ENCODE measurements at regions not wholly inside any gene's neighbourhood (a gene's known extent, or its start where the extent isn't known, plus 50 kb on each side); places are given as distances from the start of the nearest gene placed in this dataset.

DNA sequence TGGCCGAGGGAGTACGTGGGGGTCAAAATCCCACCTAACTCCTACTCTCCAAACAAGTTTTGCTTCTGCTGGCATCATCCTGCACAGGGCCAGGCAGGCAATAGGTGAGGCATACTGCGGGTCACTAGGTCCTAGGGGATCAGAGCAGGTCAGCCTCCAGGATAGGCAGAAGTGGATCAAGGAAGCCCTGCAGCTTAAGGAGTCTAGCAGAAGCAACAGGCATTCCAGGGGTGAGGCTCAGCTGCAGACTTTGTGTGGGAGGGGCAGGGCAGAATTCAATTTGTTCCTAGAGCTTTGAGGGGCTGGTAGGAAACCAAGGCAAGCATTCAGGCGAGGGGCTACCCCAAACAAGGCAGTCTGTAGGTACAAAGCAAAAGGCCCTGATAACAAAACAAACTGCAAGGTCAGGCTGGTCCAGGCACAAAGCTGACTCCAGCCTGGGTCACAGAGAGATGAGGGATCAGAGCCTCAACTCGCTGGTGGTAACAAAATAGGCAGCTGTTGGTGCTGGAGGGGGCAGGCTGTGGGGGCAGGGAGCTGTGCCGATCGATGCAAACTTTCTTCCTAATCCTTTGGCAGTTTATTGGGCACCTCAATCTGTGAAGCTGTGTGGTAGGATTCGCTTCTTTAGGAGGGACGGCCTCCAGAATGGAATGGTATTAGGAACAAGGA, 80.2 kb upstream of the CALM2 start:
- Histone ChIP-seq H3K4me1 (replicated peaks in 1 of 2; ENCODE audit: control insufficient read depth in 2 of 2, insufficient read depth in 2 of 2, low read length in 2 of 2) (no peaks in the 10 kb centered on the region; a peak in 1 of 5 replicates), H3K36me3 (ENCODE audit: control insufficient read depth, insufficient read depth, low read length) (no peaks in the 10 kb centered on the region), H3K79me2 (ENCODE audit: control insufficient read depth, insufficient read depth, low read length) (no peaks in the 10 kb centered on the region), H3K9ac (ENCODE audit: insufficient read depth in 1 of 2, low read depth in 2 of 2, low read length in 2 of 2) (peak overlapping the region in 1 of 2 experiments; percentile 57; a peak in 1 of 4 replicates), H3K9me3 (replicated peaks; ENCODE audit: control insufficient read depth, insufficient read depth, low read depth, low read length) (no peaks in the 10 kb centered on the region), H3K27ac (ENCODE audit: extremely low read depth, low read depth, low read length) (no peak overlapping the region), H3K9me1 (ENCODE audit: control insufficient read depth, insufficient read depth, low read length) (no peaks in the 10 kb centered on the region), H4K20me1 (replicated peaks; ENCODE audit: control insufficient read depth, insufficient read depth, low read length) (no peaks in the 10 kb centered on the region), H3K27me3 (ENCODE audit: control insufficient read depth in 2 of 2, insufficient read depth in 2 of 2, low read length in 2 of 2) (no peaks in the 10 kb centered on the region), H3K4me2 (ENCODE audit: insufficient read depth, low read length) (no peak overlapping the region), H3K4me3 (no peak overlapping the region), H2AFZ (ENCODE audit: low read depth, low read length) (no peak overlapping the region)
- FAIRE-seq: no peak
- in situ Hi-C loops (cut with MboI) (no loop called here), intact Hi-C loops (cut with micrococcal nuclease) (no loop called here)
- no peak for TF ChIP-seq NBN (IDR thresholded peaks at IDR 0.05; ENCODE audit: low read depth)
- TF ChIP-seq RBM25 (IDR thresholded peaks at IDR 0.05; ENCODE audit: low read depth, low read length, severe bottlenecking): no peak
- no peak for TF ChIP-seq GABPA (tag; conservative IDR thresholded peaks at IDR 0.05; ENCODE audit: low read depth)
- TF ChIP-seq MYNN (IDR thresholded peaks at IDR 0.05): no peak
- TF ChIP-seq MYNN (CRISPR knock-in tag; IDR thresholded peaks at IDR 0.05): no peak
- TF ChIP-seq POLR2G (IDR thresholded peaks at IDR 0.05; ENCODE audit: low read depth, low read length): no peak
- TF ChIP-seq ZNF12 (CRISPR knock-in tag; IDR thresholded peaks at IDR 0.05): no peak
- TF ChIP-seq, protein P1, sequence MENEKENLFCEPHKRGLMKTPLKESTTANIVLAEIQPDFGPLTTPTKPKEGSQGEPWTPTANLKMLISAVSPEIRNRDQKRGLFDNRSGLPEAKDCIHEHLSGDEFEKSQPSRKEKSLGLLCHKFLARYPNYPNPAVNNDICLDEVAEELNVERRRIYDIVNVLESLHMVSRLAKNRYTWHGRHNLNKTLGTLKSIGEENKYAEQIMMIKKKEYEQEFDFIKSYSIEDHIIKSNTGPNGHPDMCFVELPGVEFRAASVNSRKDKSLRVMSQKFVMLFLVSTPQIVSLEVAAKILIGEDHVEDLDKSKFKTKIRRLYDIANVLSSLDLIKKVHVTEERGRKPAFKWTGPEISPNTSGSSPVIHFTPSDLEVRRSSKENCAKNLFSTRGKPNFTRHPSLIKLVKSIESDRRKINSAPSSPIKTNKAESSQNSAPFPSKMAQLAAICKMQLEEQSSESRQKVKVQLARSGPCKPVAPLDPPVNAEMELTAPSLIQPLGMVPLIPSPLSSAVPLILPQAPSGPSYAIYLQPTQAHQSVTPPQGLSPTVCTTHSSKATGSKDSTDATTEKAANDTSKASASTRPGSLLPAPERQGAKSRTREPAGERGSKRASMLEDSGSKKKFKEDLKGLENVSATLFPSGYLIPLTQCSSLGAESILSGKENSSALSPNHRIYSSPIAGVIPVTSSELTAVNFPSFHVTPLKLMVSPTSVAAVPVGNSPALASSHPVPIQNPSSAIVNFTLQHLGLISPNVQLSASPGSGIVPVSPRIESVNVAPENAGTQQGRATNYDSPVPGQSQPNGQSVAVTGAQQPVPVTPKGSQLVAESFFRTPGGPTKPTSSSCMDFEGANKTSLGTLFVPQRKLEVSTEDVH (IDR thresholded peaks at IDR 0.05; ENCODE audit: low read depth, partially characterized antibody): no peak
- TF ChIP-seq SRSF9 (IDR thresholded peaks at IDR 0.05; ENCODE audit: borderline replicate concordance, low read depth, low read length): no peak
- no peak for TF ChIP-seq ZNF609 (CRISPR knock-in tag; IDR thresholded peaks at IDR 0.05; ENCODE audit: borderline replicate concordance)
- no peak for TF ChIP-seq MEIS2 (IDR thresholded peaks at IDR 0.05; ENCODE audit: partially characterized antibody)
- ChIA-PET CTCF (ENCODE audit: low intra/inter-chr PET ratio) (no interaction called here), POLR2A (interaction anchor here (0.6 kb wide), 1 partner anchor 19 kb away, joined by 3 read pairs; no protein-coding TSS in a partner anchor)
- no peak; the same call in 2 of the 3 replicates for ATAC-seq
- DNase-seq (ENCODE audit: extremely low read depth in 1 of 4, low spot score in 3 of 4): no peak
- no TSS peak for BruUV-seq (replicated peaks)
- 53% methylated on average over 9 of the region's 9 CpGs for WGBS (ENCODE audit: insufficient coverage, low coverage, missing lambda C conversion rate)

All from K562 (cell line).